GM18507 (cell line): ENCODE measurements at regions not wholly inside any gene's neighbourhood (a gene's known extent, or its start where the extent isn't known, plus 50 kb on each side); places are given as distances from the start of the nearest gene placed in this dataset.

Source experiments
- DNase-seq: peaks from one replicate; pipeline ENCODE4 v3.0.0; 2011; ENCODE audit warnings: low read depth; ENCODE audit not compliant: insufficient read length; ENCODE audit errors: extremely low spot score
- FAIRE-seq: peaks from 2 replicates; lab custom pipeline; 2011; peaks lifted over from hg19 to GRCh38; lab: Jason Lieb, UNC

GRCh38 chr4:187016101-187016500 is 292.4 kb upstream of the FAT1 start:
- no peak for DNase-seq
- no peak for FAIRE-seq

- DNase-seq (no peak), FAIRE-seq (no peak)
These were observed 293.5 kb upstream of the FAT1 start for GRCh38 chr4:187017147-187017546.

- DNase-seq (no peak), FAIRE-seq (no peak)
These were observed 296.2 kb upstream of the FAT1 start for GRCh38 chr4:187019896-187020295.

- FAIRE-seq: no peak
- DNase-seq: no peak
These were observed 297.0 kb upstream of the FAT1 start for GRCh38 chr4:187020676-187021075.

DNA sequence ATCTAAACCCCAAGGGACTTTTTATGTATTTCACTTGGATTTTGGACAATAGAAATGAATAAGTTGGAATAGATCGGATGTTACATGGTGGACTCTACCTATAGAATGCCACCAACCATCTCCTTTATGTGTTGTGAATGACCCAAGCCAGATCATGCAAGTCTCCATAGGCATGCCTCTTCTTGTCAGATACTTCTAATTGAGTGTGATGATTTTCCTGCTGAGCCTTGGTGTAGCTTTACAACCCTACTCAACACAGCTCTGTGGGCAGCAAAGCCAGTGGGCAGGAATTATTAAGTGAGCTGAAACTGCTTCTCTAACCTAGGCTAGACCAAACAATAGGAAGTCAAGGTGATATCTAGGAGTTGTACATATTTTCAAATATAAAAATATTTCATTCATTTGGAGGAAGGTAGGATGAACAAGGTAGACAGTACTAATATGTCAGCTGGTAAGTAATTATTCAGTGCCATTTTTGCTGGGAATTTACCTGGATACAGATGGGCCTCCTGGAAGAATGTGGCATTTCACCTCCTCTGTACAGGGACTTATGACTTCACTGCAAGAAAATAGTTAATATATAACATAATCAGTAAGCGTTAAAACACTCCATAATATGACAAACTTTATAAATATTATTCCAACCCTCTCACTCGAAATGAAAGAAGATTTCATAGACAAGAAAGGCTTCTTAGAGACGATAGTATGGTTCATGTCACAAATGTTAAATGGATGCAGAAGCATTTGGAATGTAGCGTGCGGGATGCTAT is 298.0 kb upstream of the FAT1 start:
- DNase-seq (no peak), FAIRE-seq (no peak)

- no peak for FAIRE-seq
- no peak for DNase-seq
These were observed 303.6 kb upstream of the FAT1 start for GRCh38 chr4:187027272-187027671.

DNA sequence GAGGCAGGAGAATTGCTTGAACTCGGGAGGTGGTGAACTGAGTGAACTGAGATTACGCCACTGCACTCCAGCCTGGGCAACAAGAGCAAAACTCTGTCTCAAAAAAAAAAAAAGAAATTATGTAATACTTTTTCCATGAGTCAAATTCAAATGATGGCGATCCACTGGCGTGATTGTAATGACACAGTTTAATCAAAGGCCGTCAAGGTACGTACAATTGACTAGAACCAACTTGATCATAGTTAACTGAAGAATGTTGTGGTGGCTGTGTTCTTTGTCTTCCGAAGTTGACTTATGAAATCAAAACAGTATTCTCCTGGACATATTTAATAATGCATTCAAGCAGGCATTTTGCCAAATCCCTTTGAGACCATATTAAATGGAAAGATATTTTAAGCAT is 318.6 kb upstream of the FAT1 start:
- no peak for DNase-seq
- no peak for FAIRE-seq

GRCh38 chr4:187046471-187046870 is 322.8 kb upstream of the FAT1 start:
- DNase-seq (no peak), FAIRE-seq (no peak)

DNA sequence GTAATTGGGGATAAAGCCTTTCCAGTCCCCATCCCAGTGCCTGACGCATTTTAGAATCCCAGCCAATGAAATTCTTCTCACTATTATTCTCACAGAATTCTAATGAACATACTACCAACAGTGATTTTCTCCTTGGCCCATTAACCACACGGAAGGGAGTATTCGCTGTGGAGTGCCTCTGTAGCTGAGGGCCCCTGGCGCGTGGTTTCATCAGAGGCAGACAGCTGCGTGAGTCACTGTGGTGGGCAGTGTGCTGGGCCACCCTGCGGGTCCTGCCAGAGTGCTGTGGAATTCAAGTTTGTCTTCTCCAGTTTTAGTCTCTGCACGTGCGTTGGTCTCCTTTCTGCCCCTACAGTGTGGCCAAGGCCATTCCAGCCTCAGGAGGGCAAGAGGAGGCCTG is 335.4 kb upstream of the FAT1 start:
- FAIRE-seq: no peak
- no peak for DNase-seq

- FAIRE-seq (no peak), DNase-seq (no peak)
These were observed 336.2 kb upstream of the FAT1 start for GRCh38 chr4:187059895-187060294.

GRCh38 chr4:187060551-187060950 is 336.9 kb upstream of the FAT1 start:
- DNase-seq: no peak
- no peak for FAIRE-seq

DNA sequence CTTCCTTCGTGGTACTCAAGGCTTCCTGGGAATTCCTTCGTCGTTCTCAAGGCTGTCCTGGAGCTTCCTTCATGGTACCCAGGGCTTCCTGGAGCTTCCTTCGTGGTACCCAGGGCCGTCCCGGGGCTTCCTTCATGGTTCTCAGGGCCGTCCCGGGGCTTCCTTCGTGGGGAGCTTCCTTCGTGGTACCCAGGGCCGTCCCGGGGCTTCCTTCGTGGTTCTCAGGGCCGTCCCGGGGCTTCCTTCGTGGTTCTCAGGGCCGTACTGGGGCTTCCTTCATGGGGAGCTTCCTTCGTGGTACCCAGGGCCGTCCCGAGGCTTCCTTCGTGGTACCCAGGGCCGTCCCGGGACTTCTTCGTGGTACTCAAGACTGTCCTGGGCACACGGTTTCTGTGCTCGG is 339.6 kb upstream of the FAT1 start:
- FAIRE-seq: no peak
- no peak for DNase-seq

GRCh38 chr4:187064033-187064432 is 340.4 kb upstream of the FAT1 start:
- DNase-seq (no peak), FAIRE-seq (no peak)

DNA sequence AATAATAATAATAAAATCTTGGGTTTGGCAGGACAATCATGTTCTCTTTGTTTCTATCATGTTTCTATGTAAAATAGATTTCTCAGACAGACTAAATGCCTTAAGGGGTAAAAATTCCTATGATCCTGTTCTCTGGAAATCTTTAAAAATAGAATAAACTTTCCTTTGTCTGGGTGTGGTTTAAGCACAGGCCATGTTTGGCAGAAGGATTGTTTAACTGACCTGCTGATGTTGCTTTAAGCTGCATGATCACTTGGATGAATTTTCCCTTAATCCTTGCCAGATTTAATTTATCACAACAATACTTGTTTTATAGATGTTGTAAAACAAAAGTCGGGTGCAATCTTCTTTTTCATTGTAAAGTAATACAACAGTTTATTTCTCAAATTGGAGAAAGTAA is 341.7 kb upstream of the FAT1 start:
- FAIRE-seq (no peak), DNase-seq (no peak)

DNA sequence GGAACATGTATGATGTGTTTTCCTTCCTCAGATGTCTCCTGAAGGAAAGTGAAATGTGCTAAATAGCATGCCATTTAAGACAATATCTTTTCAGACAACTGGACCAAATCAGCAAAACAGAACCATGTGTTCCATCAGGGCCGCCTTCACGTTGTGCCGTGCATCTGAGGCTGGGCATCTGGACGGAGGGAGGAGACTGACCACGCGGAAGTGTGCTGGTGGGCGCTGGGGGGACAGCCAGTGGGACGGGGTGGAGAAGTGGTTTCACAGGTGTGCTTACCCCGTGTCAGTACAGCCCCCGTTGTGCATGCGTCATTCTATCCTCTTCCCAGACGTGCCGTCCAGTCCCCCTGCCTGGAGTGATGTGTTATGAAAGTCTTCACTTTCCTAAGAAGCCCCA is 342.1 kb upstream of the FAT1 start:
- DNase-seq: no peak
- no peak for FAIRE-seq

GRCh38 chr4:187069398-187069797 is 345.7 kb upstream of the FAT1 start:
- DNase-seq (no peak), FAIRE-seq (no peak)

GRCh38 chr4:187070158-187070557 is 346.5 kb upstream of the FAT1 start:
- FAIRE-seq (no peak), DNase-seq (no peak)

DNA sequence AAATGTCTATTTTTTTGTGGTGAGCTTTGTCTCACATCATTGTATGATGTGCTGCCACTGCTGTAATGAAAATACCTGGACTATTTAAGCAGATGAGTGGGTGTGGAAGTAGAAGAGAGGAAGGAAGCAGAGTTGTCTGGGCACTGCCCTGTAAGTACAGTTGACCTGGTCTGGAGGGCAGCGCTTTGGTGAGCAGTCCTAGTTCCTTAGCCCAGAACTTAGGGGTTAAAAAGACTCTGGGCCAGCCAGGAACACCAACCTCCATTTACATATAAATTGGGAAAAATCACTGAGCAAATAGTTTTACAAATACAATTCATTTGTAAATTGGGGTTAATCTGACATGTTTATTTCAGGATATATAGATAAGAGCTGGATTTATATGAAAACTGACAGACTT is 347.1 kb upstream of the FAT1 start:
- no peak for FAIRE-seq
- DNase-seq: no peak

GRCh38 chr4:187071946-187072600 is 348.4 kb upstream of the FAT1 start:
- no peak for FAIRE-seq
- DNase-seq: no peak

GRCh38 chr4:187073820-187074219 is 350.2 kb upstream of the FAT1 start:
- FAIRE-seq: no peak
- DNase-seq: no peak

- DNase-seq (no peak), FAIRE-seq (no peak)
These were observed 351.9 kb upstream of the FAT1 start for GRCh38 chr4:187075514-187075913.
